ENCODE measurements at regions not wholly inside any gene's neighbourhood (a gene's known extent, or its start where the extent isn't known, plus 50 kb on each side); places are given as distances from the start of the nearest gene placed in this dataset.

- no peak overlapping the region for H3K4me2 ChIP-seq (ENCODE audit: control insufficient read depth, insufficient read depth)
- ATAC-seq (no peak), FAIRE-seq (no peak), DNase-seq (ENCODE audit: low read depth, low spot score) (no peak)
- ChIA-PET SMC1A (ENCODE audit: uncharacterized antibody, unreplicated experiment) (no interaction called here), CTCF (no interaction called here), RAD21 (ENCODE audit: unreplicated experiment) (no interaction called here), POLR2A (no interaction called here)
- H3K36me3 ChIP-seq (ENCODE audit: control insufficient read depth in 2 of 2, insufficient read depth in 2 of 2, low read length in 1 of 2): no peaks in the 10 kb centered on the region
- intact Hi-C loops (cut with micrococcal nuclease; ENCODE audit: unreplicated experiment) (no loop called here), in situ Hi-C loops (cut with MboI) (no loop called here)
- BruUV-seq (replicated peaks): no TSS peak
- no peaks in the 10 kb centered on the region for H3K4me1 ChIP-seq (ENCODE audit: control insufficient read depth, insufficient read depth, low read length)
- H3K27me3 ChIP-seq (replicated peaks in 1 of 2; ENCODE audit: control insufficient read depth in 2 of 2, insufficient read depth in 2 of 2, low read length in 1 of 2): no peaks in the 10 kb centered on the region; a peak in 1 of 4 replicates
- whole genome bisulfite sequencing (ENCODE audit: insufficient coverage, insufficient replicate concordance, low lambda C conversion rate, missing lambda C conversion rate): 36% methylated on average over 4 of the region's 4 CpGs
- no peak overlapping the region for H2AFZ ChIP-seq (ENCODE audit: control insufficient read depth, low read depth, low read length)
- no peak overlapping the region for H3K9ac ChIP-seq (ENCODE audit: control insufficient read depth, insufficient read depth, low read length)
- H3K27ac ChIP-seq (ENCODE audit: control insufficient read depth, insufficient read depth): no peak overlapping the region
- H3K4me3 ChIP-seq: no peak overlapping the region
- H3K79me2 ChIP-seq (ENCODE audit: control insufficient read depth, insufficient read depth, low read length): no peaks in the 10 kb centered on the region
- no peaks in the 10 kb centered on the region for H4K20me1 ChIP-seq (ENCODE audit: control insufficient read depth, insufficient read depth)
- TF ChIP-seq RUNX3 (IDR thresholded peaks at IDR 0.05; ENCODE audit: low read length): no peak
- TF ChIP-seq GATAD2B (conservative IDR thresholded peaks at IDR 0.05; ENCODE audit: low read depth): no peak
- TF ChIP-seq ZZZ3 (IDR thresholded peaks at IDR 0.05; ENCODE audit: control insufficient read depth, insufficient read length, low read depth): no peak
- no peak for TF ChIP-seq CHD1 (IDR thresholded peaks at IDR 0.05; ENCODE audit: low read depth, low read length)
- no peak for TF ChIP-seq MAX (IDR thresholded peaks at IDR 0.05; ENCODE audit: low read depth, low read length)
- TF ChIP-seq NR2C1 (IDR thresholded peaks at IDR 0.05): no peak
- TF ChIP-seq, protein P1, sequence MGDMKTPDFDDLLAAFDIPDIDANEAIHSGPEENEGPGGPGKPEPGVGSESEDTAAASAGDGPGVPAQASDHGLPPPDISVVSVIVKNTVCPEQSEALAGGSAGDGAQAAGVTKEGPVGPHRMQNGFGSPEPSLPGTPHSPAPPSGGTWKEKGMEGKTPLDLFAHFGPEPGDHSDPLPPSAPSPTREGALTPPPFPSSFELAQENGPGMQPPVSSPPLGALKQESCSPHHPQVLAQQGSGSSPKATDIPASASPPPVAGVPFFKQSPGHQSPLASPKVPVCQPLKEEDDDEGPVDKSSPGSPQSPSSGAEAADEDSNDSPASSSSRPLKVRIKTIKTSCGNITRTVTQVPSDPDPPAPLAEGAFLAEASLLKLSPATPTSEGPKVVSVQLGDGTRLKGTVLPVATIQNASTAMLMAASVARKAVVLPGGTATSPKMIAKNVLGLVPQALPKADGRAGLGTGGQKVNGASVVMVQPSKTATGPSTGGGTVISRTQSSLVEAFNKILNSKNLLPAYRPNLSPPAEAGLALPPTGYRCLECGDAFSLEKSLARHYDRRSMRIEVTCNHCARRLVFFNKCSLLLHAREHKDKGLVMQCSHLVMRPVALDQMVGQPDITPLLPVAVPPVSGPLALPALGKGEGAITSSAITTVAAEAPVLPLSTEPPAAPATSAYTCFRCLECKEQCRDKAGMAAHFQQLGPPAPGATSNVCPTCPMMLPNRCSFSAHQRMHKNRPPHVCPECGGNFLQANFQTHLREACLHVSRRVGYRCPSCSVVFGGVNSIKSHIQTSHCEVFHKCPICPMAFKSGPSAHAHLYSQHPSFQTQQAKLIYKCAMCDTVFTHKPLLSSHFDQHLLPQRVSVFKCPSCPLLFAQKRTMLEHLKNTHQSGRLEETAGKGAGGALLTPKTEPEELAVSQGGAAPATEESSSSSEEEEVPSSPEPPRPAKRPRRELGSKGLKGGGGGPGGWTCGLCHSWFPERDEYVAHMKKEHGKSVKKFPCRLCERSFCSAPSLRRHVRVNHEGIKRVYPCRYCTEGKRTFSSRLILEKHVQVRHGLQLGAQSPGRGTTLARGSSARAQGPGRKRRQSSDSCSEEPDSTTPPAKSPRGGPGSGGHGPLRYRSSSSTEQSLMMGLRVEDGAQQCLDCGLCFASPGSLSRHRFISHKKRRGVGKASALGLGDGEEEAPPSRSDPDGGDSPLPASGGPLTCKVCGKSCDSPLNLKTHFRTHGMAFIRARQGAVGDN (IDR thresholded peaks at IDR 0.05): no peak
- no peak for TF ChIP-seq RCOR1 (conservative IDR thresholded peaks at IDR 0.05; ENCODE audit: low read depth, low read length)
- no peak for TF ChIP-seq MEF2B (IDR thresholded peaks at IDR 0.05; ENCODE audit: partially characterized antibody, poor library complexity, severe bottlenecking)
- no peak for TF ChIP-seq BCL3 (IDR thresholded peaks at IDR 0.05; ENCODE audit: borderline replicate concordance, insufficient read depth, low read depth, low read length, poor library complexity, severe bottlenecking)
- no peaks in the 10 kb centered on the region for H3K9me3 ChIP-seq (replicated peaks; ENCODE audit: control insufficient read depth, insufficient read depth, low read length)
Observed at GRCh38 chr12:97903356-97903755, 440.8 kb downstream of the RMST start.
